OCI-LY3 (cell line): ENCODE measurements at regions not wholly inside any gene's neighbourhood (a gene's known extent, or its start where the extent isn't known, plus 50 kb on each side); places are given as distances from the start of the nearest gene placed in this dataset.

Experiments used
- H2AFZ ChIP-seq: fragments of 200-600, 300-600 bp; shearing (Covaris generic); 2 replicates; pipeline ENCODE4 v1.6.0; 2014; ENCODE audit warnings: antibody characterized with exemption, low read depth, low read length
- H3K27ac ChIP-seq: fragments of 200-600, 300-600 bp; sonication (generic); 2 replicates; pipeline ENCODE4 v1.5.1; 2014; ENCODE audit warnings: mild to moderate bottlenecking, low read length, moderate library complexity, mixed read lengths
- H3K27me3 ChIP-seq: fragments of 200-600, 300-600 bp; sonication (generic); 2 replicates; pipeline ENCODE4 v1.6.1; 2014; ENCODE audit warnings: low read depth, low read length, mixed read lengths
- H3K36me3 ChIP-seq: fragments of 200-600, 300-600 bp; sonication (generic); replicated peaks from 2 replicates; pipeline ENCODE3; 2014; ENCODE audit warnings: low read depth, low read length, mixed read lengths
- H3K4me1 ChIP-seq: fragments of 300-600, 200-600 bp; sonication (generic); 2 replicates; pipeline ENCODE4 v1.6.1; 2014; ENCODE audit warnings: low read length, mixed read lengths
- H3K4me2 ChIP-seq: fragments of 200-600, 300-600 bp; sonication (generic); 2 replicates; pipeline ENCODE4 v1.6.1; 2014; ENCODE audit warnings: low read length, mixed read lengths
- H3K4me3 ChIP-seq: fragments of 300-600, 200-600 bp; sonication (generic); 2 replicates; pipeline ENCODE4 v1.5.1; 2014; ENCODE audit warnings: antibody characterized with exemption, mild to moderate bottlenecking, low read length, moderate library complexity
- H3K79me2 ChIP-seq: fragments of 300-600, 200-600 bp; shearing (Covaris generic); 2 replicates; pipeline ENCODE4 v1.6.1; 2014; ENCODE audit warnings: mild to moderate bottlenecking, low read length, mixed read lengths
- H3K9ac ChIP-seq: fragments of 300-600, 200-600 bp; shearing (Covaris generic); 2 replicates; pipeline ENCODE4 v1.6.0; 2014; ENCODE audit warnings: mild to moderate bottlenecking, low read length, moderate library complexity
- H3K9me3 ChIP-seq: fragments of 200-600, 300-600 bp; shearing (Covaris generic); 2 replicates; pipeline ENCODE4 v1.6.1; 2014; ENCODE audit warnings: low read length, mixed read lengths; ENCODE audit not compliant: insufficient read depth
- H4K20me1 ChIP-seq: fragments of 200-600, 300-600 bp; sonication (generic); 2 replicates; pipeline ENCODE4 v1.6.1; 2016; ENCODE audit warnings: low read length, mixed read lengths; ENCODE audit not compliant: insufficient read depth
- EZH2phosphoT487 ChIP-seq: fragments of 200-600 bp; shearing (Covaris generic); IDR thresholded peaks from 2 replicates; pipeline ENCODE4 v1.6.1; 2018; ENCODE audit warnings: antibody characterized with exemption, mixed run types, low read depth
- TF ChIP-seq, protein P1 (sequence below): fragments of 200-600, 300-600 bp; sonication (generic); IDR thresholded peaks from 2 replicates; pipeline ENCODE4 v1.5.1; 2014; ENCODE audit warnings: antibody characterized with exemption, low read length, low read depth

DNA sequence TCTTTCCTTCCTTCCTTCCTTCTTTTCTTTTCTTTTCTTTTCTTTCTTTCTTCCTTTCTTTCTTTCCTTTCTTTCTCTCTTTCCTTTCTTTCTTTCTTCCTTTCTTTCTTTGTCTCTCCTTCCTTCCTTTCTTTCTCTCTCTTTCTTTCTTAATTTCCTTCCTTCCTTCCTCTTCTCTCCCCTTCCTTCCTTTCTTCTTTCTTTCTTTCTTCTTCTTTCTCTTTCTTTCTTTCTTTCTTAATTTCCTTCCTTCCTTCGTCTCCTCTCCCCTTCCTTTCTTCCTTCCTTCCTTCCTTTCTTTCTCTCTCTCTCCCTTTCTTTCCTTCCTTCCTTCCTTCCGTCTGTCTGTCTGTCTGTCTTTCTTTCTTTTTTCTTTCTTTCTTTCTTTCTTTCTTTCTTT, 1446.5 kb upstream of the GOT2 start:
- Histone ChIP-seq H3K36me3 (no peaks in the 10 kb centered on the region), H3K4me2 (no peak overlapping the region), H2AFZ (no peak overlapping the region), H3K9ac (no peak overlapping the region), H3K79me2 (no peaks in the 10 kb centered on the region), H3K4me3 (no peak overlapping the region), H3K27me3 (no peaks in the 10 kb centered on the region), H3K27ac (no peak overlapping the region), H4K20me1 (no peaks in the 10 kb centered on the region), H3K4me1 (no peaks in the 10 kb centered on the region), H3K9me3 (no peaks in the 10 kb centered on the region)
- TF ChIP-seq, protein P1, sequence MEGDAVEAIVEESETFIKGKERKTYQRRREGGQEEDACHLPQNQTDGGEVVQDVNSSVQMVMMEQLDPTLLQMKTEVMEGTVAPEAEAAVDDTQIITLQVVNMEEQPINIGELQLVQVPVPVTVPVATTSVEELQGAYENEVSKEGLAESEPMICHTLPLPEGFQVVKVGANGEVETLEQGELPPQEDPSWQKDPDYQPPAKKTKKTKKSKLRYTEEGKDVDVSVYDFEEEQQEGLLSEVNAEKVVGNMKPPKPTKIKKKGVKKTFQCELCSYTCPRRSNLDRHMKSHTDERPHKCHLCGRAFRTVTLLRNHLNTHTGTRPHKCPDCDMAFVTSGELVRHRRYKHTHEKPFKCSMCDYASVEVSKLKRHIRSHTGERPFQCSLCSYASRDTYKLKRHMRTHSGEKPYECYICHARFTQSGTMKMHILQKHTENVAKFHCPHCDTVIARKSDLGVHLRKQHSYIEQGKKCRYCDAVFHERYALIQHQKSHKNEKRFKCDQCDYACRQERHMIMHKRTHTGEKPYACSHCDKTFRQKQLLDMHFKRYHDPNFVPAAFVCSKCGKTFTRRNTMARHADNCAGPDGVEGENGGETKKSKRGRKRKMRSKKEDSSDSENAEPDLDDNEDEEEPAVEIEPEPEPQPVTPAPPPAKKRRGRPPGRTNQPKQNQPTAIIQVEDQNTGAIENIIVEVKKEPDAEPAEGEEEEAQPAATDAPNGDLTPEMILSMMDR: no peak
- TF ChIP-seq EZH2phosphoT487: no peak

DNA sequence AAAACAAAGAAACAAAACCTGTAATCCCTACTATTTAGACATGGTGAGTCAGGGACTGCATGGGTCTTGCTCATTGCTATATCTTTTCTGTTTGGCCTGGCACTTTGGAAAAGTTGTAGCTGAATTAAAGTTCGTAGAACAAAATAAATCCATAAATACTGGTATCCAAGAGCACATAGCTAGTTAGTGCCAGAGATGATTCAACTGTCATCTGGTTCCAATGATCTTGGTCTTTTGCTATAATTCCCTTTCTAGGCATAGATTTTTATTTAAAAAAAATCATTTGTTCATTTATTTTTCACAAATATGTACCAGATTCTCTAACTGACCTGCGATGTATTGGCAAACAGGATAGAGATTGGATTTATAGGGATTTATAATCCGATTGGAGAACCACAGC, 1436.1 kb upstream of the GOT2 start:
- H3K79me2 ChIP-seq: no peaks in the 10 kb centered on the region
- no peak overlapping the region for H3K4me3 ChIP-seq
- H4K20me1 ChIP-seq: no peaks in the 10 kb centered on the region
- H3K27ac ChIP-seq: no peak overlapping the region
- H3K27me3 ChIP-seq: no peaks in the 10 kb centered on the region
- no peak overlapping the region for H3K4me2 ChIP-seq
- H2AFZ ChIP-seq: no peak overlapping the region
- no peaks in the 10 kb centered on the region for H3K4me1 ChIP-seq
- no peak overlapping the region for H3K9ac ChIP-seq
- H3K36me3 ChIP-seq: no peaks in the 10 kb centered on the region
- TF ChIP-seq, protein P1: no peak
- TF ChIP-seq EZH2phosphoT487: no peak
- H3K9me3 ChIP-seq: no peaks in the 10 kb centered on the region

DNA sequence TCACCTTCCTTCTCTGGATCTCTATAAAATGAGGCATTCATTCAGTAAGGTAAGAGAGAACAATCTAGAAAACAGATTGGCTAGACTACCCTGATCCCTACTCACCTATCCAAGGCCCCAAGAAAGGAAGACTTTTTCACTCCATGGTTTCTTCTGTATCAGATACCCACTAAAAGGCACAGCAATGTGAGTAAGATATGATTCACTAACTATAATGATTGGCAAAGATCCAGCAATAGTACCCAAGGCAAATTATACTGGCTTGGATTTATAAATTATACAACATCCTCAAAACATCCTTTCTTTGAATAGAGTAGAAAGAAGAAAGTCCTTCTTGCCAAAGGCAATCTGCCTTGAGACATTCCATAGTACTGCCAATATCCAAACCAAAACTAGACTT, 1432.0 kb upstream of the GOT2 start:
- Histone ChIP-seq H2AFZ (no peak overlapping the region), H3K27ac (no peak overlapping the region), H3K9ac (no peak overlapping the region), H3K4me1 (no peaks in the 10 kb centered on the region), H3K27me3 (no peaks in the 10 kb centered on the region), H3K4me3 (no peak overlapping the region), H3K79me2 (no peaks in the 10 kb centered on the region), H3K4me2 (no peak overlapping the region), H3K36me3 (no peaks in the 10 kb centered on the region), H3K9me3 (no peaks in the 10 kb centered on the region), H4K20me1 (no peaks in the 10 kb centered on the region)
- TF ChIP-seq, protein P1: no peak
- no peak for TF ChIP-seq EZH2phosphoT487

DNA sequence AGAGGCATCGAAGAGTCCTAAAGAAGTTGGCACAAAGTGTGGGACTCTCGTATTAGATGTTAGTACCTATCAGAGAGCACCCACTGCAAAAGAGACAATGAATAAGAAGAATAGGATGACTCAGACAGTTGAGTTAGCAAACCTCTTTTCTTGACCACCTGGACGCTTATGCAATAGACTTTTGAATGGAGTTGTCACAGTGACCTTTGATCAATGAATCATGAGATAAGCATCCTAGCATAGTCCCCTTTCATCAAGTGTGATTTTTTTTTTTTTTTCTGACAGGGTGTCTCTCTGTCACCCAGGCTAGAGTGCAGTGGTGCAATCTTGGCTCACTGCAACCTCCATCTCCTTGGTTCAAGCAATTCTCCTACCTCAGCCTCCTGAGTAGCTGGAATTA, 1417.9 kb upstream of the GOT2 start:
- no peaks in the 10 kb centered on the region for H3K36me3 ChIP-seq

More for the DNA sequence above, 1417.9 kb upstream of the GOT2 start:
- no peaks in the 10 kb centered on the region for H4K20me1 ChIP-seq
- H3K9me3 ChIP-seq: no peaks in the 10 kb centered on the region
- no peaks in the 10 kb centered on the region for H3K27me3 ChIP-seq
- TF ChIP-seq EZH2phosphoT487: no peak
- TF ChIP-seq, protein P1: no peak
- no peak overlapping the region for H3K4me2 ChIP-seq
- H3K4me3 ChIP-seq: no peak overlapping the region
- no peaks in the 10 kb centered on the region for H3K4me1 ChIP-seq
- H3K27ac ChIP-seq: no peak overlapping the region
- no peak overlapping the region for H3K9ac ChIP-seq
- H2AFZ ChIP-seq: no peak overlapping the region
- H3K79me2 ChIP-seq: no peaks in the 10 kb centered on the region
